Frontal cortex (tissue), 3 donors: ENCODE measurements at regions not wholly inside any gene's neighbourhood (a gene's known extent, or its start where the extent isn't known, plus 50 kb on each side); places are given as distances from the start of the nearest gene placed in this dataset.

ENCODE experiments used
- DNase-seq, 2 donors: peaks; one replicate each; pipeline ENCODE4 v3.0.0; 2012; ENCODE audit warnings: low spot score in 2 of 2
- FAIRE-seq: peaks from 2 replicates; lab custom pipeline; 2012; peaks lifted over from hg19 to GRCh38; lab: Jason Lieb, UNC
- donor health status: control.
- donor health status: control.
- donor health status: control.

DNA sequence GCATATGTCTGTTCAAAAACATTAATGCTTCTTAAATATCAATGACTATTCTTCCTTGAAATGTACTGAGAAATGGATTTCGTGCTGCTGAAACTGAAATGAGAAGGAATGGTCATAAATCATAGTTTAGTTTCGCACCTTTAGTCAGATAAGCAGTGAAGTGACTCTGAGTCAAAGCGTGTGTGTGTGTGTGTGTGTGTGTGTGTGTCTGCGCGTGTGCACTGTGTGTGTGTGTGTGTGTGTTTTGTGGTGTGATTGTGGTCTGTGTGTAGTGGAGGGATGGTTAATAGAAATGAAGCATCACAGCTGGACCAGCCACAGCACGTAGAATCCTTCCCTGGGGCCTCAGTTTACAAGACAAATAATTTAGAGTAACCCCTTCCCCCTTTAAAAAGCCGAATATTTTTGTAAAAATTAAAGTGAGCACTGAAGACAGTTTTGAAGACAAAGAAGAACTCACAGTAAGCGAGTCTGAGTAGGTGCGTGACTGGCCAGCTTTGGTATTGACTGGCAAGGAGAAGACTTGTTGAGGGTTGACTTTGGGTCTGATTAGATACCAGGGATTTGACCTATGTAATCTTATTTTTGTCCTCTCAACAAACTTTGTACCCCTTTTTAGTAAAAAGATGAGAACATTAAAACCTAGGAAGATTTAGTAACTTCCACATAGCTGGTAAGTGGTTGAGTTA lies 202.0 kb upstream of the IL12A start:
- no peak for DNase-seq
- no peak for FAIRE-seq

DNA sequence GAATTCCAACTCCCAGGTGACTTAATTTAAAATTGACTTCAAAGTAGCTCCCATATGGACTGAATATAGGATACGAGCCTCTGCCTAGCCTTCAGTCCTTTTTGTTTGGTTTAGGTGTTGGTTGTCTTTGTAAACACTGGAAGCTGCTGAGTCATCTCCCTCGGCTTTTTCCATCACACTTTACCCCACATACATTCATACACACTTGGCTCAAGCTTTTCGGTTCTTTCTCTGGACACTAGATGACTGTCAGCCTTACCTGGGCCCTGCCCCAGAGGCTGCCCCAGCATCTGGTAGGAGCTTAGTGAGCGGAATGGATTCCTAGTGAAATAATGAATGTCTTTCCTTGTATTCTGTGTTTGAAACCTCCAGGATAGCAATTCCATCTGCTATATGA lies 201.5 kb upstream of the IL12A start:
- FAIRE-seq (no peak), DNase-seq (no peak)

DNA sequence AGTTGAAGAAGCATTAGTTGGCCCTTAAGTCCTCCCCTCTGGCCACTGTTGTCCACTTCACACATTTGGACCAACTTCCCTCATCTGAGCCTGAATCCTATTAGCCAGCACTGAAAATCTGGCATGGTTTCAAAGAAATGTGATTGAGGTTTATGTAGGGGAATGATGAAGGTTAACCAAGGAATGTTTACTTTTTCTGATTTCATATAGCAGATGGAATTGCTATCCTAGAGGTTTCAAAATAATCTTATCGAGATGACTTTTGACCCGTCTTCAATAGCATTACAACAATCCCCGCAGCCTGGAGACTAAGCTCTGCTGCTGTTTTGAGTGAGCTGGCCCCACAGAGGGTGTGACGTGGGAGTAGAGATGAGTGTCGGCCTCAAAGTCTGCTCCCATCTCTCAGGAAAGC lies 200.8 kb upstream of the IL12A start:
- FAIRE-seq (no peak), DNase-seq (no peak)

DNA sequence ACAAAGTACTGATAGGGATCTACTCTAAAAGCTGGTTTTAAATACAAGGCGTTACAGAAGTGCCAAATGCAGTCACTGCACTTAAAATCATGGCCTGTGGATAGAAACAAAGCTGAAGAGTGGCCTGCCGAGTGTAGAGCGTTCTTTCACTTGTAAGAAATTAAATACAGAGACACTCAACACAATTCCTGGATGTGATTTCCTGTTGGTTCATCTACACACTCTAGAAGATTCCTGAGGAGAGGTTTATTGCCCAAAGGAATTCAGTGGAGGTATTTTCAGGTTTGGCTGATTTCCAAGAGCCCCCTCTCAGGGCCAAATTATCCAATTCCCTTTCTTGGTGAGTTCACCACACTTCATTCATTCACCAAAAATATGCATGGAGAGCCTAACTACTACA lies 200.3 kb upstream of the IL12A start:
- no peak for FAIRE-seq
- DNase-seq = no peak

DNA sequence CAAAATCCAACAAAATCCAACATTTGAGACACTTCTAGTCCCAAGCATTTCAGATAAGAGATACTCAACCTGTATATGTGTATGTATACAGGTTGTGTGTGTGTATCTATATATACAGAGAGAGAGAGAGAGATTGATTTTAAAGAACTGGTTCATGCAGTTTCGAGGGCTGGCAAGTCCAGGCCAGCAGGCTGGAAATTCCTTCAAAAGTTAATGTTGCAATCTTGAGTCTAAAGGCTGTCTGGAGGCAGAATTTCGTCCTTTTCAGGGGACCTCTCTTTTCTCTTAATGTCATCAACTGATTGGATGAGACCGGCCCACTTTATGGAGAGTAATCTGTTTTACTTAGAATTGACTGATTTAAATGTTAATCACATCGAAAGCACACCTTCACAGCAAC lies 199.6 kb upstream of the IL12A start:
- no peak for FAIRE-seq

DNA sequence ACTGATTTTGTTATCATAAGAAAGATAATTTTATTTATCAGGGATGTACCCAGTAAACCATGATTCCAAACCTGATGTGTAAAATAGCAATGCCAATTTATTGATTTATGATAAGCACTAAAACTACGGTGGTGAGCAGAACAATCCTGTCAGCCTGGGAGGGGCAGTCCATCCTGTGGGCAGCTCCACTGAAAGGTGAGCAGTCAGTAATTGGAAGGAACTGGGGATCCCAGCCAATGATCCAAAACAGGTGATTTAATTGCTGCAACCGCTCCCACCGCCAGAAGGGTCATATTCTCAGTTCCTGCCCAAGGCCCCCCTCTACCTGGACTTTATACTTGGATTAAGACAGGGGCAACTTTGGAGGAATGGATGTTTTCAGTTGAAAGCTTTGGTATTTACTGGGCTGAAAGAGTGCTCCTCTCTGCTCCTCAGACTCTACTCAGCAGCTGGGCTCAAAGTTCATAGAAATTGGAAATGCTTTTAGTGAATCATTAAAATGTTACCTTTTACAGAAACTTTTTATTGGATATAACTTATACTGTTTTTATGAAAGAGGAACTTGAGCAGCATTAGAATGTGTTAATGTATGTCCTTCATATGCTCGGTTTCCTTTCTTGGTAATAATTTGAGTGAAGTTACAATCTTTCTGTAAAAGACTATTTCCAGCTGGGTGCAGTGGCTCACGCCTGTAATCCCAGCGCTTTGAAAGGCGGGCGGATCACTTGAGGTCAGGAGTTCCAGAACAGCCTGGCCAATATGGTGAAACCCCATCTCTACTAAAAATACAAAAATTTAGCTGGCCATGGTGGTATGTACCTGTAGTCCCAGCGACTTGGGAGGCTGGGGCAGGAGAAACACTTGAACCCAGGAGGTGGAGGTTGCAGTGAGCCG lies 198.6 kb upstream of the IL12A start:
- FAIRE-seq = no peak
- DNase-seq = no peak

More for the DNA sequence above, 199.6 kb upstream of the IL12A start:
- DNase-seq = no peak

DNA sequence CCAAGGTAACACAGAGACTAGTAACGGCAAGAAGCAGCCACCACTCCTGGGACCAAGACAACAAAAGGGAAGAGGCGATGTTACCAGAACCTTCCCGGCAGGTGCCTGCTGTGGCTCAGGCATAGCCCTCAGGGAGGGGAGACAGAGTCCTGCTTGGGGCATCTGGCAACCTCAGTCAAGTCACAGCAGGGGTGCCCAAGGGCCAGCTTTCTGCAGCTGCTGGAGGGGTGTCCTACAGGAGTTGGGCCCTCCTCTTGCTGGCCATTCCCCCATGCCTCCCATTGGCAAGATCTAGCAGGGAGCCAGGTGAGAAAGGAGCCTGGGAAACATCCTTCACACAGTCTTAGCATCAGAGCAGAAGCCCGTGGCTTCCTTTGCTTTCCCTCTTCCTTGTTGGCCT lies 197.3 kb upstream of the IL12A start:
- no peak for DNase-seq
- FAIRE-seq = no peak

DNA sequence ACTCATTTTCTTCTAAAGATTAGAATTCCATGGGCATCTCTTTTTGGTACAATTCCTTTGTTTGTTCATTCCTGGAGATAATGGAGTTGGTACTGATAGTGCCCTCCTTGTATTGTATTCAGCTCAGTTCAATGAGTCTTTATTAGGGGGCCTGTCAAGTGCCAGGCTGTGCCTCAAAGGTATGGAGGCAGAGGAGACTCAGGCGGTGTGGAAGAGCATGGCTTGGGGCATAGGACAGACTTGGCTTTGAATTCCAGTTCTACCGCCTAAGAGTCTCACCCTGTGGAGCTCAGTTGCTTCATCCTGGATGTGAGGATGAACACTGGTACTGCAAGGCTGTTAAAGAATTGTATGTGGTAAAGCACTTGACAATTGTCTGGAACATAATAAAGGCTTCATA lies 196.6 kb upstream of the IL12A start:
- FAIRE-seq = no peak

DNA sequence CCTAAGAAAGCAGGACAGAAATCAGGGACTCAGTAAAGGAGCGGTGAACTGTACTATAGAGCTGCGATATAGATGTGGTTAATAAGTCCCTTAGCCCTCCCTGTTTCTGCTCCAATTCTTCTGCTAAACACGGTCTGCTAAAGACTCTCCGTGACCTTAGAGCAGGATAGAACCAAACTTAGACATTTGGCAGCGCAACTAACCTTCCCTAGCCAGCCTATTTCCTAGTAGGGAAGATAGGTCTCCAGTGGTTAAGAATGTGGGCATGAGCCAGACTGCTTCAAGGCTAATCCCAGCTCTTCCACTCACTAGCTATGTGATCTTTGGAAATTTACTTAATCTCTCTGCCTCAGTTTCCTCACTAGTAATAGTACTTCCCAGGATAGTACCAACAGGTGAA lies 193.6 kb upstream of the IL12A start:
- DNase-seq (no peak), FAIRE-seq (no peak)

More for the DNA sequence above, 196.6 kb upstream of the IL12A start:
- DNase-seq = no peak

DNA sequence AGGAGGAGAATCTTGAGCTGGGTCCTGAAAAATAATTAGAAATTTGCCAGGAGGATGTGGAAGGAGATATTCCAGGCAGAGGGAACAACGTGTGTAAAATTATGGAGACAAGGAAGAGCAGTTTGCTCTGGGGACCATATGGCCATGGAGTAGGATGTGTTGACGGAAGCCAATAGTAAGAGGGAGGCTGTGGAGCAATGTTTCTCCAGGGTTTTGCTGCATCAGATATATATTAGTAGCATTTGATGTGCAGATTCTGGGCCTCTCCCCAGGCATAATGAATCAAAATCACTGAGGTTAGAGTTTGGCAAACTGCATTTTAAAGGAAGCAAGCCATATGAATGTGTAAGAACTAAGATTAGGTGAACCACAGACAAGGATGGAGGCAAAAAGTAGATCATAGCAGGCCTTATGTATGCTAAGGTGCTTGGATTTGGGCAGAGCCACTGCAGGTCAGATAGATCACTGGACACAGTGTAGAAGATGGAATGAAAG lies 192.9 kb upstream of the IL12A start:
- FAIRE-seq (no peak), DNase-seq (no peak)

DNA sequence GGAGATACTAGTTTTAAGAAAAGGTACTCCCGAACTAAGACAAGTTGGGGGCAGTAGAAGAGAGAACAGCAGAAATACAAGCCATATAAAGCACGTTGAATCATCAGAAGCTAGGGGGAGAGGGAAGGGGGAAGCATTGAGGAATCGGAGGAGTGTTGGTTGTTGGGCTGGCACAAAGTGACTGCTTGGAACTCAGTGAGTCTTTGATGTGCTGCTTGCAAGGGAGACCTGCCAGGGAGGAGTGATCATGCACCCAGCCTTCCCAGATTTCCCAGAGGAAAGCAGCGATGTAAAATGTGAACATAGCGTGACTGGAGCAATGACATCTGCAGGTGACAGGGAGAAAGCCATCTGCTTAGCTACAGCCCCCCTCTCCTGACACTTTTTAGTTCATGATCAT lies 192.4 kb upstream of the IL12A start:
- no peak for DNase-seq

DNA sequence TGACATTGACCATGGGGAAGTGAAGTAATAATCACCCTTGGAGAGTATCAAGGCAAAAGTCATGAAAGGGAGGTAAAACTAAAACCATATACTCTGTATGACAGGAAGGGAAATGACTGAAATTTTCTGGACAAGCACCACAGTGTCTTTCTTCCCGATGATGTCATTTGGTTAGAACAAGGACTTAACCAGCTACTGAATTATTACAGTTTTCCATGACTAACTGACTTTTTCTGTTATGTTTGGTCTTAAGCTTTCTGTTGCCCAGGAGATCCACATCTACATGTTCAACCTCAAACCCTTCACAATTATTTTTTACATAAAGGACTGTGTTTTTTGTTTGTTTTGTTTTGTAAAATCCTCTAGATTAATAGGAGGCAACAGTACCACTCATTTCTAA lies 191.9 kb upstream of the IL12A start:
- FAIRE-seq (no peak), DNase-seq (no peak)

More for the DNA sequence above, 192.4 kb upstream of the IL12A start:
- FAIRE-seq = no peak

DNA sequence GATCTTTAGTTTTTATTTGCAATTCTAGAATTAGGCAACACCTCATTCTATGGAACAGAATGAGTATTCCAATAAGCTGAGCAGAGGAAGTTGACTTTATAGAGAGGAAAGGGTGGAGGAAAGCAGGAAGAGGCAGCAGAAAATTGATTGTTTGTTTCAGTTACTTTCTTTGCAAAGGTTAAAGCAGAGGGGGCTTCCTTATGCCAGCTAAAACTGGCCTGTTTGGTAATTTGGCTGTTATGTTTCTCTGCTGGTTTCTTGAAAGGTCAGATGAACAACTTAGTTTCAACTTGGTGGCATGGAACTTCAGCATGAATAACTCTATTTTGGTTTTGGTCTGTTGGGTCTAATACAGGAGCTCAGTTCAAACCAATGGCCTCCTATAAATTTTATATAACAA lies 190.9 kb upstream of the IL12A start:
- FAIRE-seq = no peak
- no peak for DNase-seq

DNA sequence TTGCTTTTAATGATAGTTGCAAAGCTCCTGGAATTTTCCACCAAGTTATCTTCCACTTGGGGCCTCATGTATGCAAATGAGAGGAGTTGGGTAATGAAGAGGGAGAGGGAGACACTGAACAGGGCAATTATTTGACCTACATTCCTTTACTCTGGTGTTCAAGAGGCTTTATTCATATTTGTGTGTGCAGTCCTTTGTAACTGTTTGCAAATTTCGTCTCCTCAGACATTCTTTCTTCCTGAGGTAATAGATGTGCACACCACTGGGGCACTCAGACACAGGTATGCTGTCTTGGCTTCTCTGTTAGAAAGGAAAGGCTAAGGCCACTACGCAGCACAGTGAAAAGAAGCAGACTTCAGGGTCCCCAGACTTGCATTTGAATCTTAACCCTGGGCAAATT lies 189.7 kb upstream of the IL12A start:
- FAIRE-seq = no peak

DNA sequence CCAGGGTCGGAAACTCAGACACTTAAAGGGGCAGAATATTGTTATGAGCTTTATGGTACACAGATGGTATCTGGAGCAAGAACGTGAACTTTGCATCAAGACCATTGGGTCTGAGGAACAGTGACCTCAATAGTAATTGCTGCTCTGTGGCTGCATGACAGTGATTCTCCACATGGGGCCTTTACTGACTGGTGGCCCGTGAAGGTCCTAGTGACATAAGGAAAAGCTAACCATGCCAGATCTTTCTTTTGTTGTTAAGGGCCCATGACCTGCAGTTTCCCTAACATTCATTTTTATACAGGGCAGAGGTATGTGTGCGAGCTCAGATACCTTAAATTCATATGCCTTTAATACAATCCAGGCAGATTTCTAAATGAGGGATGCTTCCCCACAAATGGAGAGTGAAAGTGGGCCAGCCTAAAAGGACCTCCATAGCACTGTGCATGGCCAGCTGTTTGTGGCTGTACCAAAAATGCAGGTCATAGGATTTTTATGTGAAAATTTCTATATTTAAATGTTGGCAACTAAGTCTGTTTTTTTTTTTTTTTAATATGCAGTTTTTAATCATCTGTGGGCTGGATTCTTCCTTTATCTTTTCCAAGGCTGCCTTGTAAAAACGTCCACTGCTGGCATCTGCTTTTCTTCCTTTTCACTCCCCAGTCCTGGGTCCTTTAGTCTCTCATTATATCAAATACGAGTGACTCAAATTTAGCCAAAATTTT lies 188.0 kb upstream of the IL12A start:
- FAIRE-seq (no peak), DNase-seq (no peak)

More for the DNA sequence above, 189.7 kb upstream of the IL12A start:
- no peak for DNase-seq

DNA sequence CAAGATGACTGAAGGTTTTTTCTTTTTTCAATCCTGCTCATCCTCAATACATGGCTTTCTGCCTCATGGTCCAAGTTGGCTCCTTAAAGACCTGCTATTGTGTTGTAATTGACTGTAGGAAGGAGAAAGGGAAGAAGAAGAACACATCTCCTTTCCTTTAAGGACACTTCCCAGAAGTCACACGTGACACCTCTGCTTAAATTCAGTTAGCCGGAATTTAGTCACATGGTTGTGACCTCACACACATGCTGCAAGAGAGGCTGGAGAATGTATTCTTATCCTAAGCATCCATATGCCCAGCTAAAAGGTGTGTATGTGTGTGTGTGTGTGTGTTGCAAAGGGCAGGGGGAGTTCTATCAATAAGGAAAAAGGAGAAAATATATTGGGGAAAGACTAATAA lies 185.8 kb upstream of the IL12A start:
- no peak for FAIRE-seq
- no peak for DNase-seq

DNA sequence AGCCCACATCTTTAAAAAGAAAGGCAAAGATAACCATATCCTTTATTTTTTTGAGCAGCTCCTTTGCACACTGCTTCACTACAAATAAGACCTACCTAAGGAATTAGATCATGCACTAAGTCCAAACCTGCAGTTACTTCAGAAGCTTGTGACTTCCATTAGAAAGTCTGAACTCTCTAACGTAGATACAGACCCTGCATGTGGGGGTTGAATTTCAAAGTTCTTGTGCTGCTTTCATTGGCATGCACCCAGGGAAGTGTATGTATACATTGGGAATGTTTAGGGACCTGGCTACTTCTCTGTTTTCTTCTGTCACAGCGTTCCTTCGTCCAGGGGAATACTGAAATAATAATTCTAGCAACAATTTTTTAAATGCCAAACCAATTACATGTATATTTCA lies 185.2 kb upstream of the IL12A start:
- FAIRE-seq (no peak), DNase-seq (no peak)

DNA sequence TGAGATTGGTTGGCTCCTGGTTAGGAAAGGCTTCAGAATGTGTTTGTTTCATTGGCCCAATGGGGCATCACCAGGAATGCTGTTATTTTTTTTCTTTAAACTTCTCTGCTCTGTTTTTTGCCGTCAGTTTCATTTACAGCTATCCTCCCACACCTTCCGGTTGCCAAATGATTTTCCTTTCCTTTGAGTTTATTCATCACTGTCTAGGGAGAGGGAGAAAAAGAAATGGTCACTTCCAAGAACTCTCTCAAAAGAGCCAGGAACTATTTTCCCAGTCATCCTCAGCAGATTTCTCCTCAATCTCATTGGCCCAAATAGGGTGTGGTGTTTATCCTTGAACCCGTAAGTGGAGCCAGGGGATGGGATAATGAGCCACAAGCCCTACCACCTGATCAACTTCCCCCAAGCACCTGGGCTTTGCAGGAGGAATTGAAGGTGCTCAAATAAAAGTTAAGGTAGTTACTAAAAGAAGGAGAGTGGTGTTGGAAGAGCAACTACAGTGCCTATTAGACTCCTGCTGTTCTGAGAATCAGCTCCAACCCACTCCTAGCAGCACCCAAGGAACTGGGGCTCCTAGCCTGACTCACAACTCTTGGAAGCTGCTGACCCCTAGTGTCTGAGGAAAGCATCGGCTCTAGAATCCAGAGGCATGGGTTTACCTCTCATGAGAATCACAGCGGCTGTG lies 183.8 kb upstream of the IL12A start:
- FAIRE-seq (peak; percentile 50), DNase-seq (peak; percentile 43 to 64)

DNA sequence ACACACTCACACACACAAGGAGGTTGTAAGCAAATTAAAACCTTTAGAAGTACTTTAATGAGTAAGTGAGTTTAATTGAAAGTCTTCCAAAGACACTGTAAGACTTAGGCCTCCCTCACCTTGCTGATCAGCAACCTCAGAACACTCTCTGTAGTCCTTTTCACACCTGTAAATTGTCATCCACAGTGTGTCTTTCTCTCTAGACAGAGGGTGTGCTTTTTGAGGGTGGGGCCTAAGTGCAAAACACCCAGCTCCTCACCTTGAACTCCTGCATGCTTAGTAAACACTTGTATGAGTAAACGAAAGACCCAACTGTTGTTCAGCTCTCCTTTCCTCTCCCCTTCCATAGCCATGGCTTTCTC lies 183.2 kb upstream of the IL12A start:
- FAIRE-seq (no peak), DNase-seq (no peak)

DNA sequence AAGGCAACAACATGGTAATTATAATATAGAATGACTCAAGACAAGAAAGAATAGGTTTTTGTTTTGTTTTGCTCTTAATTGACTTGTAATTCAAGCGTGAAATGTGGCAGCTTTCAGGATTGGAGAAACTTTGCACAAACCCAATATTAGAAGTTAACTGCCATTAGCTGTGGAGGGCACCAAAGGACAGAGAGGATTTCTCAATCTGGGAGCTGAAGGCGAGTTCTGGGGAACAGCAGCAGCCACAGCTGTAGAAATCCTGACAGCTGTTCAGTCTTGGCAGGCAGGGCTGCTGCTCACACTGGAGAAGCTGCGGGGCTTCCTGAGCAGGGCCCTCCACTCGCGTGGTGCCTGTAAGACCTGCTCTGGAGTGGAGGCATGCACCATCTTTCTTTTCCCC lies 182.2 kb upstream of the IL12A start:
- FAIRE-seq (no peak), DNase-seq (no peak)
